HG02970 (cell line): ENCODE measurements at regions not wholly inside any gene's neighbourhood (a gene's known extent, or its start where the extent isn't known, plus 50 kb on each side); places are given as distances from the start of the nearest gene placed in this dataset.

Experiments
- ATAC-seq: cut with Tn5 transposase; IDR thresholded peaks from one replicate; pipeline ENCODE4 v1.9.1; 2021; ENCODE audit warnings: mild to moderate bottlenecking, moderate library complexity, moderate number of reproducible peaks; ENCODE audit not compliant: unreplicated experiment, low FRiP score

GRCh38 chr10:33534416-33534815 lies 199.9 kb upstream of the NRP1 start:
- no peak for ATAC-seq

- no peak for ATAC-seq
Observed at GRCh38 chr10:33533612-33534011, 199.1 kb upstream of the NRP1 start.

DNA sequence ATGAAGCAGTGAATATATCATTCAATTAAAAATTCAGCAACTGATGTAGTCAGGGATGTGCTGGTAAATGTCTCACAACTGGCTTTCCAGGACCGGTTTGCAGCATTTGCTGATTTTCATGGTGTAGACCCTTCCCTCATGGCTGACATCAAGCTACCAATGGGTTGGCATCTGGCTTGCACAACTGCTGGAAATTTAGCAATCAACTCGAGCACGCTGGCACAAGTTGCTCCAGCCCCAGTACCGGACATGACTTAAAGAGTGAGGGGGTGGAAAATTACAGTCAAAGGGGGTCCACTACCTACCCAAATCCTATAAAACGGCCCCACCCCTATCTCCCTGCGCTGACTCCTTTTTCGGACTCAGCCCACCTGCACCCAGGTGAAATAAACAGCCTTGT lies 198.4 kb upstream of the NRP1 start:
- no peak for ATAC-seq

DNA sequence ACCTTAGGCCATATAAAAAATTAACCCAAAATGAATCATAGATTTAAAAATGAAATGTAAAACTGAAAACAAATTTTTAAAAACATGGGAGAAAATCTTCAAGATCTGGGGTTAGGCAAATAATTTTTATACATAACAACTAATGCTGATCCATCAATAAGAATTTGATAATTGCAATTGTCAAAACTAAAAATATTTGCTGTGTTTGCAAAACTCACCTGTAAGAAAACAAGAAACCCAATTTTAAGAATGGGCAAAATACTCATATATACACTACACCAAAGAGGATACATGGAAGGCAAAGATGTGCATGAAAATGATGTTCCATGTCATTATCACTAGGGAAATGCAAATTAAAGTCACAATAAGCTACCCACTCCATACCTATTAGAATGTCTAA lies 194.8 kb upstream of the NRP1 start:
- no peak for ATAC-seq

DNA sequence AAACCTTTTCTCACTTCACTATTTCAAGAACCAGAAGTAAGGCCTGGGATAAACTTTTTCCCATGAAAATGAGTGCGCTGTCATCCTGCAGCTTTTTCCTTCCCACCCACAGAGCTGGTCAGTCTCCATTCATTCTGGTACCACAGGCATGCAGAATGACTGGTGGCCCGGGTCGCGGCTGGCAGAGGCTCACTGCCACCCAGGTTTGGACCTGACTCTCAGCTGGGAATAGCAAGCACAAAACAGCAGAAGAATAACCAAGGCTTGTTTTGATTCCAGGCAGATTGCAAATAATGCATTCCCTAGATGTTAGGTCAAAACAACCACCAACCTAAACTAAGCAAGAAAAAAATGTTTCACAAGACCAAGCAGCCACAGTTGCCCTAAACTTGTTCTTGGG lies 190.5 kb upstream of the NRP1 start:
- no peak for ATAC-seq

DNA sequence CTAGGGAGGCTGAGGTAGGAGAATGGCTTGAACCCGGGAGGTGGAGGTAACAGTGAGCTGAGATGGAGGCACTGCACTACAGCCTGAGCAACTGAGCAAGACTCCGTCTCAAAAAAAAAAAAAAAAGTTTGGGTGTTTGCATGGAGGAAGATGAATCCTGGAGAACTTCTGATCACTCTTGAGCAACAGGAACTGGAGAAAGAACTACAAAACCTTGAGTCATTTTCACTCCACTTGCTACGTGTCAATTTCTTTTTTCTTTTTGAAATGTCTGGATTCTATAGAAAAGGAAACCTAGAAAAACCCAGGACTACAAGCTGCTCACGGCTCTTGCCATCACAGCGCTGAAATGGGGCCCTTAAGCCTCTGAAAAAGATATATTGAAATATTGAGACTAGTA lies 189.6 kb upstream of the NRP1 start:
- ATAC-seq, result no peak

DNA sequence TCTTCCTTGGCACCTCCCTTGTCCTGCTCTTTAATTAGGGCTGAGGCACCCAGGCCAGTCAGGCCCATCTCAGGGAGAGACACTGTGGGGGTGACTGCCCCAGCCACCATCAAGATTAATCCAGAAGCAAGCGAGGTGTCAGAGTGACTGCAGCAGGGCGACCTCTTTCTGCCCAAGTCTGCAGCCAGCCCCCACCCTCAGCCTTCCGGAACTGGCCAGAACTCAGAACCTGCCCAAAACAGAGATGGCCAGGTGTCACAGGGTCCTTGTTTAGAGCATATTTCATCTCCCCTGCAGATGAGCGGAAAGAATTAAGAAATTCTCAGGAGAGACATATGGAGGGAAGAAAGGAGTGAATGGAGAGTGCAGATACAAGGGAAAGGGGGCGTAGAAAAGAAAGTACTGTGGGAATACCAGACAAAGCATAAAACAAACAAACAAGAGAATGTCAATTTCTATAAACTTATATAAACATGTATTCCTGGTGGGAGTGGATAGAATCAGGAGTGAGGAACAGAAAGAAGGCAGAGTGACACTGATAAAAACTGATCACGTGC lies 188.8 kb upstream of the NRP1 start:
- no peak for ATAC-seq

DNA sequence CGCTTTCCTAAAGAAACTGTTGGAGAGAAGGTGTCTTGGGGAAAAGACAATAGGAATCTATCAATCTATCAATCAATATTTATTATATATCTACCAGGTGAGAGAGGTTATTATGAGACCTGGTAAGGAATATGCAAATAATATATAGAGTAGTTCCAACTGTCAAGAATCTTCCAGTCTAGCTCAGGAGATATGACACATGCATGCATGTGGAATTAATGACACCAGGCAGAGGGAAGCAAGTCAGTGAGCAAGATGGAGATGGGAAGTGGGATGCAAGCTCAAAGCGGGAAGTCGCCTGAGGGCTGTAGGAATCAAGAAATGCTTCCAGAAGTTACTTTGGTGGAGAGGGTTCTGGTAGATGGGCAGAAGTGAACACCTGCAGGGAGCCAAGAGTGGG lies 187.4 kb upstream of the NRP1 start:
- ATAC-seq, result no peak

DNA sequence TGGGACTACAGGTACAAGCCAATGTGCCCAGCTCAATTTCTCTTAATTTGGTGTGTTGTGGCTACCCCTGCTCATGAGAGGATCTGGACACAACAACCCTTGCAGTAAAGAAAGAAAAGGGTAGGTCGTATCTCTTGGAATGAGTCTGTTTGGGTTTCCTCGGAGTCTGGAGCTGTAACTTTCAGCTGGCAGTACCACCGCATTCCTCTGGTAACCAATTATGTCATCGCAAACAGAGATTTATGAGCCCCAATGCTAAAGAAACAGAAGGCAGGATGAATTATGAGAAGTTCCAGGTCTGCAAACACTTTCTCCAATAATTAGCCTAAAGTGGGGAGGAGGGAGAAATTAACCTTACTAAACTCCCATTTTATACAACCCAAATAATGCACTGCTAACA lies 186.6 kb upstream of the NRP1 start:
- no peak for ATAC-seq

DNA sequence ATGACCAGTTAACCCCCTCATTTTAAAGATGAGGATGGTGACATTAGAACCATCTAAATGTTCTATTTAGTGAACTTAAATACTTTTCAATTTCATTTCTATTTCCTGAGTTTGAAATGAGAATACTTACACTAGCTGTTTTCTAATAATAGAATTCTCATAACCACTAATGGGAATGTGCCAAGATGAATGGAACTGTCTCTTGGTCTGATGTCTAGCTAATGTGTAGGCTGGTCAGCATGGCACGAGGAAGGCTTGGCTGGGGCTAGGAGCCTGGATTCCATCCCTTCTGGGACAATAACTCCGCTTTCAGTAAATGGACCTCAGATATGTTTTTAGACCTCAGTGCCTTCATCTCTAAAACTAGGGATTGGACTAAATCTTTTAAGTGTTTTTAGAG lies 185.8 kb upstream of the NRP1 start:
- ATAC-seq, result no peak

DNA sequence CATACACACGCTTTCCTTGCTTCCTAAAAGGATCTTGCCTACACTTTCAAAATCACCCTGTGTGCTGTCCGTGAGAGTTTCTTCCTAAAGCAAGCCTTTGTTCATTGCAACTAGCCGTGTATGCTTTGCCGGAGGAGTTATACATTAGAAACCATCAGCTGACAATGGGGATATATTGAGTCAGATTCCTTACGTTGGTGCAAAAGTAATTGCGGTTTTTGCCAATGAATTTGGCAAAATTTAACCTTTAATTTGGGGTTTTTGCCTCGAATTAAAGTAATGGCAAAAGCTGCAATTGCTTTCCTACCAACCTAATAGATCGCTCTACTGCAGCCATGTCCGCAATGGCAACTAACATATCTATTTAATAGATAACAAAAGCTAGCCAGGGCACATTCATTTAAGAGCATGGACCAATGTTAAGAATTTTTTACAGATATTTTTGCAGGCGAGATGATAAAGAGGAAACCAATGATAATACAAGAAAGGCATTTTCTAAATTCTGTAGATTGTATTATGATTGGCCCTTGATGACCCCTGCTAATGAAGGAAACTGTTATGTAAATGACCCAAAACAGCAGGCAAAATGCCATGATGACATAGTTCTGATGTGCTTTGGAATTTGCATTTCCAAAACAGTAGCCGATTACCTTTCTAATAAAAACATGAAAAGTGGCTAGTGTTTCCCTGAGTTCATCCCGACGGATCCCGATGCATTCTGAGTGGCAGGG lies 184.8 kb upstream of the NRP1 start:
- no peak for ATAC-seq

- no peak for ATAC-seq
Observed at GRCh38 chr10:33510206-33510605, 175.7 kb upstream of the NRP1 start.

- ATAC-seq, result peak; percentile 78
Observed at GRCh38 chr10:33509231-33509831, 174.9 kb upstream of the NRP1 start.

- no peak for ATAC-seq
Observed at GRCh38 chr10:33507662-33508425, 173.4 kb upstream of the NRP1 start.

GRCh38 chr10:33506838-33507661 lies 172.6 kb upstream of the NRP1 start:
- ATAC-seq, result no peak

GRCh38 chr10:33506391-33506790 lies 171.9 kb upstream of the NRP1 start:
- ATAC-seq, result no peak

- no peak for ATAC-seq
Observed at GRCh38 chr10:33501161-33501560, 166.7 kb upstream of the NRP1 start.

DNA sequence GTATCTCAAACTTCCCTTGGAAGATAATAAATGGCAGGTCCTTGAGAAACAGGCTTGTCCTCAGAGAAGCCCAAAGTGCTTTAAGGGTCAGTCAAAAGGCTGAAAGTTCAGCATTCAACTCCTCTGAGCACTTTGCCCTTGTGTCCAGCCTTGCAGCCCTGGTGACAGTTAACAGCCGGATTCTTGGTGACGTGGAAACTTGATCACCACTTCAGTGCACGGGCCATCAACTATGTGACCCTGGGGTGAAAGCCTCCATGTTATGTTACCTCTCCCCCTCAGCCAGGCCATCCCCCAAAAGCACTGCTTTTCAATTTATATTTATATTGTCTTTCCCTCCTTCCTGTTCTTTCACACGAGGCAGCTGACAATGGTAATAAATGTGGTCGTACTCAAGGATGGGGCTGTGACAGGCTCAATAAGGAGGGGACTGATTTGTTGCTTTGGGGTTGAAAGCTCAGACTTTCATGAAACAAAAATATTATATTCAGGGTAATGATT lies 164.0 kb upstream of the NRP1 start:
- no peak for ATAC-seq

GRCh38 chr10:33497338-33497737 lies 162.9 kb upstream of the NRP1 start:
- ATAC-seq, result no peak

DNA sequence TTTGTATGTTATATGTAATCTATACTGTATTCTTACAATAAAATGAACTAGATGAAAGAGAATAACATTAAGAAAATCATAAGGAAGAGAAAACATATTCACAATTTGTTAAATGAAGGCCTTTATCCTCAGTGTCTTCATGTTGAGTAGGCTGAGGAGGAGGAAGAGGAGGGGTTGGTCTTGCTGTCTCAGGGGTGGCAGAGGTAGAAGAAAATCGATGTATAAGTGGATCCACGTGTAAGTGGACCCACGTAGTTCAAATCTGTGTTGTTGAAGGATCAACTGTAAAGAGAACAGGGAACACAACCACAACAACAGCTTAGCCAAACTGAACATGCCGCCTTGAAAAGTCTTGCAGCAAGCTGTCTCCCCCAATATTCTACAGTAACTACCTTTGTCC lies 161.6 kb upstream of the NRP1 start:
- ATAC-seq, result no peak
